ENCODE measurements at regions not wholly inside any gene's neighbourhood (a gene's known extent, or its start where the extent isn't known, plus 50 kb on each side); places are given as distances from the start of the nearest gene placed in this dataset.

- no peak for TF ChIP-seq REST (IDR thresholded peaks at IDR 0.05; ENCODE audit: low read depth)
Measured at GRCh38 chr16:66224186-66224585, 142.3 kb upstream of the CDH5 start (continued).

GRCh38 chr16:66223176-66223780 lies 143.2 kb upstream of the CDH5 start:
- Histone ChIP-seq H3K4me3 (replicated peaks in 1 of 2; ENCODE audit: low read depth in 1 of 2, low read length in 2 of 2) (no peak overlapping the region), H3K9me3 (ENCODE audit: control insufficient read depth in 1 of 2, insufficient read depth in 1 of 2, low read depth in 1 of 2, low read length in 2 of 2) (no peaks in the 10 kb centered on the region), H2AFZ (ENCODE audit: low read depth, low read length, poor library complexity, severe bottlenecking) (no peak overlapping the region), H4K20me1 (ENCODE audit: insufficient read depth) (no peaks in the 10 kb centered on the region), H3K79me2 (ENCODE audit: insufficient read depth, low read length) (no peaks in the 10 kb centered on the region), H3K9me2 (ENCODE audit: insufficient read depth) (no peaks in the 10 kb centered on the region), H3K27me3 (ENCODE audit: insufficient read depth, low read length) (peaks cover 36% of the 10 kb centered on the region), H3K36me3 (ENCODE audit: control insufficient read depth in 1 of 2, insufficient read depth in 2 of 2, low read length in 2 of 2) (no peaks in the 10 kb centered on the region), H3K4me2 (ENCODE audit: low read length) (no peak overlapping the region), H3K4me1 (ENCODE audit: control insufficient read depth in 1 of 2, insufficient read depth in 2 of 2, low read length in 2 of 2) (no peaks in the 10 kb centered on the region), H3K9ac (ENCODE audit: low read length) (no peak overlapping the region), H3K27ac (ENCODE audit: low read depth, low read length) (no peak overlapping the region)
- POLR2A ChIA-PET: no interaction called here
- DNase-seq (ENCODE audit: low read depth, low spot score) (no peak), ATAC-seq (no peak)
- RAD21 ChIA-PET (ENCODE audit: low non-redundant PET in 1 of 2, low total read pairs in 2 of 2, uncharacterized antibody in 2 of 2, unreplicated experiment in 2 of 2): no interaction called here
- TF ChIP-seq ATF3 (IDR thresholded peaks at IDR 0.05): no peak
- no peak for TF ChIP-seq ELF1 (IDR thresholded peaks at IDR 0.05; ENCODE audit: borderline replicate concordance, low read depth)
- no peak for TF ChIP-seq RAD21 (IDR thresholded peaks at IDR 0.05; ENCODE audit: low read depth)
- no TSS peak for BruUV-seq (replicated peaks)
- intact Hi-C loops (cut with micrococcal nuclease): no loop called here
- CTCF ChIA-PET: no interaction called here
